HG03280 (cell line): ENCODE measurements at regions not wholly inside any gene's neighbourhood (a gene's known extent, or its start where the extent isn't known, plus 50 kb on each side); places are given as distances from the start of the nearest gene placed in this dataset.

ENCODE experiments used
- ATAC-seq: cut with Tn5 transposase; IDR thresholded peaks from one replicate; pipeline ENCODE4 v1.9.1; 2021; ENCODE audit warnings: mild to moderate bottlenecking, moderate library complexity; ENCODE audit not compliant: unreplicated experiment

GRCh38 chr10:43728425-43728824 lies 79.7 kb upstream of the ZNF32 start:
- ATAC-seq = no peak

- ATAC-seq = no peak
Observed at GRCh38 chr10:43727935-43728334, 79.3 kb upstream of the ZNF32 start.

- no peak for ATAC-seq
Observed at GRCh38 chr10:43715334-43715733, 66.7 kb upstream of the ZNF32 start.

GRCh38 chr10:43712821-43713584 lies 64.3 kb upstream of the ZNF32 start:
- no peak for ATAC-seq

GRCh38 chr10:43710772-43711471 lies 62.2 kb upstream of the ZNF32 start:
- no peak for ATAC-seq

- ATAC-seq = no peak
Observed at GRCh38 chr10:43708262-43708661, 59.6 kb upstream of the ZNF32 start.

GRCh38 chr10:43707770-43708169 lies 59.1 kb upstream of the ZNF32 start:
- no peak for ATAC-seq

- no peak for ATAC-seq
Observed at GRCh38 chr10:43706166-43706565, 57.5 kb upstream of the ZNF32 start.

GRCh38 chr10:43703286-43703685 lies 54.6 kb upstream of the ZNF32 start:
- ATAC-seq = no peak

- ATAC-seq = no peak
Observed at GRCh38 chr10:43702936-43703281, 54.2 kb upstream of the ZNF32 start.

GRCh38 chr10:43702213-43702935 lies 53.7 kb upstream of the ZNF32 start:
- no peak for ATAC-seq

GRCh38 chr10:43701295-43701694 lies 52.6 kb upstream of the ZNF32 start:
- no peak for ATAC-seq

- no peak for ATAC-seq
Observed at GRCh38 chr10:43700306-43700705, 51.6 kb upstream of the ZNF32 start.

GRCh38 chr10:43699516-43699915 lies 50.8 kb upstream of the ZNF32 start:
- no peak for ATAC-seq
